DMS 273 (cell line): ENCODE measurements at regions not wholly inside any gene's neighbourhood (a gene's known extent, or its start where the extent isn't known, plus 50 kb on each side); places are given as distances from the start of the nearest gene placed in this dataset.
A peak's percentile ranks its signal among the peaks of the same experiment; 100 is the strongest.

Experiments
- DNase-seq: peaks from one replicate; lab custom pipeline; 2025; ENCODE audit not compliant: unreplicated experiment; lab: John Stamatoyannopoulos, UW

DNA sequence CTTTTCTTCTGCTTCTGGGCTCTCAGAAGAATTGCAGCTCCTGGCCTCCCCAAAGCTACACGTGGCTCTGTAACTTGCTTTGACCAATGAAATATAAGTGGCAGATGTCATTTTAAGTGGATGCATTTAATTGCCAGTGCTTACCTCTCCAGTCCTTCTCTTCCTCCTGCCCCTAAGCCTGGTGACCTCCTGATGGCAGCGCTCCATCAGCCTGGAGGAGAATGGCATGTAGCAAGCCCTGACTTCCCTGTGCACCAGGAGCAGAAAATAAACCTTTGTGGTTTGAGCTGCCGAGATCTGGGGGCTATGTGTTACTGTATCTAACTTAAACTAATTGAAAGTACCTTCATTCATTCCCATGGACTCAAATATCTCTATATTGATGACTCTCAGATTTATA is 304.7 kb upstream of the CHRNA7 start:
- peak; percentile 21 for DNase-seq

GRCh38 chr15:31727612-31728011 is 302.7 kb upstream of the CHRNA7 start:
- DNase-seq = no peak

GRCh38 chr15:31732726-31733125 is 297.6 kb upstream of the CHRNA7 start:
- DNase-seq = no peak

GRCh38 chr15:31733424-31733823 is 296.9 kb upstream of the CHRNA7 start:
- DNase-seq = no peak

- DNase-seq = peak; percentile 97
Measured at GRCh38 chr15:31740203-31740602, 290.1 kb upstream of the CHRNA7 start.

- DNase-seq = no peak
Measured at GRCh38 chr15:31745841-31746240, 284.5 kb upstream of the CHRNA7 start.

DNA sequence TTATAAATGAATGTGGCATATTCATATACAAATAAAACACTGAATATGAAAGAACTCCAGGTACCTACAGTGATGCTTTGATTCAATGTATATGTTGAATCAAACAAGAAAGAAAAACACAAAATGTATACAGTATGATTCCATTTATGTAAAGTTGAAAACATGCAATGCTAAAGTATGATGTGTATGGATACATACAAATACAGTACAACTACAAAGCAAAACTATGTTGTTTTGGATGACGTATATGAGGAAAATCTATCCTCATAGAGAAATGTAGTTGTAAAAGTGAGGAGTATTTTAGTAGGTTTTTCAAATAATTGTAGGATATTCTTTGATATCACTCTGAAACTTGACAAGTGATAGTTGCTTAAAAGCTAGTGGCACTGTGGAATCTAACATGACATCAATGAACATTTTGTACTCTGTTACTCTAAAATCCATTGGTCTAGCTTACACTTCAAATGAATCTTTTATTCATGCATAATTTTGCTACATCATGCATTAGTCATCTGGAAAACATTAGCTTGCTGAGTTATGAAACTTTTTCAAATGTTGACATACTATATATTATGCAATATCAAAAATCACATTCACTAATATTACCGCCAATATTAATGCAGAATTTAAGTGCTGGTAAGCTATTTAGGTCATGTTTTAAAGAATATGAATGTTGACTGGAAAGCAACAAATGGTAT is 278.1 kb upstream of the CHRNA7 start:
- no peak for DNase-seq

DNA sequence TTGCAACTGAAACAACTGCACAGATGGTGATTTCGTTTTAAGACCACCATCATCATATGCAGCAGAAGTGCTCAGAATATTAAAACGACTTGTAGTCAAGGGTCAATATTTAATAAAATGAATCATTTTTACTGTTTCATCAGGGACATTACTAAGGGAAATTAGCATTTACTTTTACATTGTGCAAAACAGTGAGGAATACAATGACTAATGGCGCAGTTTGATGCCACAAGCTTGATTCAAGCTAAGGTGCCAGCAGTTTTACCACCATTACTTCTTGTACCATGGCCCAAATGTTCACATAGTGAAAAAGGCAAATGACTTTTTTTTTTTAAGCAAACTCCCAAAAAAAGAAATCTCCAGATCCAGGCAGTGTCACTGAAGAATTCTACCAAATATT is 277.4 kb upstream of the CHRNA7 start:
- DNase-seq = no peak

DNA sequence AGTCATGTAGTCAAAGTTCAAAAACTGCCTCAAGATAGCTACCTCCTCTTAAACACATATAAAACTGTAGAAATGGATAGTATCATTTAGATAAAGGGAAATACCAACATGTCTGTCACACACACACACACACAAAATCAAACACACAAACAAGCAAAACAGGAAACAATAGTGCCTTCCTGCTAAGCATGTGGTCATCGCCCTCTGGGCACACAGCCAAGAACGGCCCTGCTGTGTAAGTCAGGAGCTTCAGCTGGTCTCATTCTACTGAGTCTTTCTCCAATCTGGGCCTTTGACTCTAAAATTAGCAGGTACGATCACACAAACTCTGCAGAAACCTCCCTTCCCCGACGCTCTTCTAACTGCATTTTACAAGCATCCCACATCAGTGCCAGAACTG is 272.2 kb upstream of the CHRNA7 start:
- peak; percentile 80 for DNase-seq

- no peak for DNase-seq
Measured at GRCh38 chr15:31768055-31768454, 262.3 kb upstream of the CHRNA7 start.

DNA sequence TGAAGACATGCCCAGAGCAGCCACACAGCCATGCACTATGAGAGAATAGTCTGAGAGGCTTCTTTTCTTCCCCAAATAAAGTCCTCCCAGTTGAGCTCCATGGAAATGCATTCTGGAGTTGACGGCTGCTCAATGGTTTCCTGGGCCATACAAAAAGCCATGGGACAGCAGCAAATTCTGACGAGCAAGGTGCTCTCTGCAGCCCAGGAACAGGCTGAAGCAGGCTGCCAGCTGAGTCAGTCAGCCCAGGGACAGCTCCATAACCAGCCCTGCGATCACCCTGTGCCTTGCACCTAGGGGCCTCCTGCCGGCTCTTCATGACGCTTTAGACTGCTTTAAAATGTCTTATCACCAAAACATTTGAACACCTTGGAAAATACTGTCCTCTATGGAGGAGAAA is 256.3 kb upstream of the CHRNA7 start:
- DNase-seq = peak; percentile 44

DNA sequence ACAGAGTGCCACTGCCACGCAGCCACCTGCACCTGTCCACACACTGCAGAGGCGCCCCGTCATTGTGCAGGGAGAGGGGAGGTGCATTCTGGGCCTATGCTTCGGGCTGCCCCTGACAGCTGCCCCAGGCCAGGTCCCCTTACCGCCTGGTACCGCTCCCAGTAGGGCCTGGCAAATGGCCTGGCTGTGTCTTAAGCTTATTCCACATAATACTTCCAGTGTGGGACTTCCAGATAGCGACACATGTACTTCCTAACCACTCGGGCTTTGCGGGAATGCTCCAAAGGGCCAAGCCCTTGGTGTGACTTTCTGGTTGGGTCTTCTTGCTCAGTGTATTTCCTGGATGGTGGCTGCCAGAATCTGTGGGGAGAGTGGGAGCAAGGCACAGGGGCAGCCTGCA is 254.3 kb upstream of the CHRNA7 start:
- no peak for DNase-seq

DNA sequence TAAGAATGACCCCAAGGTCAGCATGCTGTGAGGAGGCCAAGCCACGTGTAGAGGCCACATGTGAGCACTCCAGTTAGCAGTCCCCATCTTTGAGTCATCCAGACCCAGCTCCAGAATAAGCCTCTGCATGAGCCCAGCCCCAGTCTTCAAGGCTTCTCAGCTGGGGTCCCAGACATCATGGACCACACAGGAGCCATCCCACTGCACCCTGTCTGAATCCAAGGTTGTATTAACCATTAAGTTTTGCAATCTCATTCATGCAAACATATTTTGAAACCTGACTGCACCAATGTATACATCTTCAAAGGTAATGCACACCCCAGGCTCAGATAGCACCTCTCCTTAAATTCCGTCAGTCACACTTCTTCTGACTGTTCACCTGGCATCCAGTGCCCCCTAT is 249.1 kb upstream of the CHRNA7 start:
- no peak for DNase-seq

GRCh38 chr15:31782016-31782783 is 248.1 kb upstream of the CHRNA7 start:
- DNase-seq = no peak

GRCh38 chr15:31782951-31783350 is 247.4 kb upstream of the CHRNA7 start:
- DNase-seq = no peak

DNA sequence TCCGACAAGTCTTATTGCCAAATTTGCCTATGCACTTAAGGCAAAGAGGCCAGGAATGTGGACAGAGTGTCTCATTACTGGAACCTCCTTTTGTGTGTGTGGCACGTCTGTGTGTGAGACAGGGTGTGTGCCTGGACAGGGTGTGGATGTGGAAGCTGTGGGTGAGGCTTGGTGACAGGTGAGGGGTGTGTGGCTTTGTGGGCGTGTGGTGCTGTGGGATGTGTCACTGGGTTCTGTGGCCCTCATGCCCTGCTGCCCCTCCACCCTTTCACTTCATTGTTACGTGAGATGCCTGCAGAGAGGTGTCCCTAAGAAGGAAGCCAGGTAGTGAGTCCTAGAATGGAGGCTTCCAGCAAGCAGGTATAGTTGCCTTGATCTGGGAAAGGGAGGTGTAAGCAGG is 244.0 kb upstream of the CHRNA7 start:
- DNase-seq = no peak

DNA sequence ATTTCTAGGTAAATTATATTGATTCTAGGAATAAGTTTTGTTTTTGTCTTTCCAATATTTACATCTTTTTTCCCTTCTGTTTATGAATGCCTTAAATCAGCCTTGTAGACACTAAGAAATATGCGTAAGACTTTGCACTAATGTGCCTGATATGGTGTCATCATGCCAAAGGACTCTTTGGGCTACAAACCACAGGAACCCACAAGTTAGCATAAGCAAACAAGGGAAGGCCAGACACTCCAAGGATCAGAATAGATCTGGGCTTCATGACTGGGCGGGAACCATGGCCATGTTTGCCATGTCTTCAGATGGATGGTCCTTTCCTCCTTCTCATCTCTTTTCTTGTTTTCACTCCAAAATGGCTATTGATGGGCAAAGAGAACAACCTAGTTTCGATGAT is 242.2 kb upstream of the CHRNA7 start:
- no peak for DNase-seq

GRCh38 chr15:31792611-31793199 is 237.6 kb upstream of the CHRNA7 start:
- peak; percentile 11 for DNase-seq

- DNase-seq = no peak
Measured at GRCh38 chr15:31799319-31799714, 231.0 kb upstream of the CHRNA7 start.

- DNase-seq = no peak
Measured at GRCh38 chr15:31799715-31800321, 230.5 kb upstream of the CHRNA7 start.

GRCh38 chr15:31801152-31801551 is 229.2 kb upstream of the CHRNA7 start:
- DNase-seq = peak; percentile 62

DNA sequence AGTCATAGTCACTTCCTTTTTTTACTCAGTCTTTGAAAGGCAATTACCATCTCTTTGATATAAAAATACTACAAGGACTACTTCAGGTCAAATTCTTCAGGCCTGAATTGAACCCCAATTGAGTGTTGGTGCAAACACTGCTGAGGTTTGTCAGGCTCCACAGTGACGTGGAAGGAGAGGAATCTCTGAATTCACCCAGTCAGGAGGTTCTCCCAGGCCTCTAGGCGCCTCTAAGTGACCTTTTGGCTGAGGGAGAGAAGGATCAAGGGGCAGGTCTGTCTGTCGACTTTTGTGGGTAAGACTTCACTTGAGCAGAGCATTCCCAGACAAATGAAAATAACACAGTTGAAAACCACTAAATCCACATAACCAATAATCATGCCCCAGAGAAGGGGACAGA is 227.6 kb upstream of the CHRNA7 start:
- DNase-seq = no peak
